GM12891 (cell line): ENCODE measurements at regions not wholly inside any gene's neighbourhood (a gene's known extent, or its start where the extent isn't known, plus 50 kb on each side); places are given as distances from the start of the nearest gene placed in this dataset.

Experiments used
- DNase-seq: peaks from one replicate; pipeline ENCODE4 v3.0.0; 2011; ENCODE audit warnings: low spot score; ENCODE audit not compliant: insufficient read length
- FAIRE-seq: peaks from 2 replicates; lab custom pipeline; 2011; peaks lifted over from hg19 to GRCh38; lab: Jason Lieb, UNC
- PAX5 ChIP-seq: IDR thresholded peaks from 2 replicates; pipeline ENCODE4 v1.6.1; 2011; ENCODE audit warnings: low read length, moderate library complexity, mild to moderate bottlenecking; ENCODE audit not compliant: insufficient read depth, severe bottlenecking
- POLR2A ChIP-seq: IDR thresholded peaks from 2 replicates; pipeline ENCODE4 v1.6.1; 2011; ENCODE audit warnings: low read depth, low read length, control low read depth
- POLR2AphosphoS5 ChIP-seq: IDR thresholded peaks from 2 replicates; pipeline ENCODE4 v1.6.1; 2011; ENCODE audit warnings: low read depth, low read length, control low read depth
- POU2F2 ChIP-seq: IDR thresholded peaks from 2 replicates; pipeline ENCODE4 v1.6.1; 2011; ENCODE audit warnings: low read depth, mild to moderate bottlenecking, control low read depth, low read length, moderate library complexity
- SPI1 ChIP-seq: IDR thresholded peaks from 2 replicates; pipeline ENCODE4 v1.6.1; 2011; ENCODE audit warnings: low read depth, low read length, control low read depth
- TAF1 ChIP-seq: IDR thresholded peaks from 2 replicates; pipeline ENCODE4 v1.6.1; 2011; ENCODE audit warnings: low read depth, low read length, control low read depth

GRCh38 chr18:40566510-40566844 lies 1388.6 kb upstream of the PIK3C3 start:
- no peak for TF ChIP-seq POLR2A
- no peak for TF ChIP-seq PAX5
- no peak for TF ChIP-seq TAF1
- no peak for TF ChIP-seq SPI1
- no peak for TF ChIP-seq POU2F2
- no peak for TF ChIP-seq POLR2AphosphoS5
- DNase-seq (no peak), FAIRE-seq (no peak)

GRCh38 chr18:40565805-40566509 lies 1389.1 kb upstream of the PIK3C3 start:
- DNase-seq = no peak
- FAIRE-seq = no peak
- TF ChIP-seq PAX5 (no peak), TAF1 (no peak), SPI1 (no peak), POLR2AphosphoS5 (no peak), POLR2A (no peak), POU2F2 (no peak)

- no peak for FAIRE-seq
- DNase-seq = no peak
- TF ChIP-seq POLR2A (no peak), PAX5 (no peak), SPI1 (no peak), POLR2AphosphoS5 (no peak), POU2F2 (no peak), TAF1 (no peak)
These were observed 1395.5 kb upstream of the PIK3C3 start for GRCh38 chr18:40559556-40559955.

DNA sequence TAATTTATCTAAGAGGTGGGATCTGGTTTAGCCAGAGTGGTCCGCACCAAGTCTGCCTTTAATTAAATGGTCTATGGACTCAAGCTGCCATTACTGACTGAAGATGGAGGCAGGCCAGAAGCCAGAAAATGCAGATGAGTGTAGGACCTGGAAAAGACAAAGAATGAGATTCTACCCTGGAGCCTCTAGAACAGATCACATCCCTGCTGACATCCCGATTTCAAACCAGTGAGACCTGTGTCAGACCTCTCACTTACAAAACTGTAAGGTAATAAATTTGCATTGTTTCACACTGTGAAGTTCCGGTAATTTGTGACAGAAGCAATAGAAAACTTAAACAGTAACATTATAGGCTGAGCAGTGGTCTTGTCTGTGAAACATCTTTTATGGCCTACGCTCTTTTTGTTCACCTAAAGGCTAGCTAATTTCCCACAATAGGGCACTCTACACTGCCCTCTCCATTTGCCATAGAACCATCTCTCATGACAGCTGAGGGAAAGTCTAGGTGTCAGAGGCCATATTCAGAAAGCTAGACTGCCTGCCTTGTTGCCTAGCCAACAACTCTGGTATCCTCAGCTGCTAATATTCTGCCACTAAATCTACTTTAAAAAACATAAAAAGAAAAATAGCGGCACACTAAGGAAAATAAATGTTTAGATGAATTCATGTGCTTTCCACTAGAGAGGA lies 1396.2 kb upstream of the PIK3C3 start:
- no peak for TF ChIP-seq TAF1
- no peak for TF ChIP-seq PAX5
- TF ChIP-seq POLR2A = no peak
- TF ChIP-seq POU2F2 = no peak
- TF ChIP-seq POLR2AphosphoS5 = no peak
- no peak for TF ChIP-seq SPI1
- FAIRE-seq = no peak
- DNase-seq = no peak

GRCh38 chr18:40555914-40556313 lies 1399.1 kb upstream of the PIK3C3 start:
- TF ChIP-seq POU2F2 (no peak), POLR2AphosphoS5 (no peak), SPI1 (no peak), TAF1 (no peak), POLR2A (no peak), PAX5 (no peak)
- FAIRE-seq = no peak
- DNase-seq = no peak

DNA sequence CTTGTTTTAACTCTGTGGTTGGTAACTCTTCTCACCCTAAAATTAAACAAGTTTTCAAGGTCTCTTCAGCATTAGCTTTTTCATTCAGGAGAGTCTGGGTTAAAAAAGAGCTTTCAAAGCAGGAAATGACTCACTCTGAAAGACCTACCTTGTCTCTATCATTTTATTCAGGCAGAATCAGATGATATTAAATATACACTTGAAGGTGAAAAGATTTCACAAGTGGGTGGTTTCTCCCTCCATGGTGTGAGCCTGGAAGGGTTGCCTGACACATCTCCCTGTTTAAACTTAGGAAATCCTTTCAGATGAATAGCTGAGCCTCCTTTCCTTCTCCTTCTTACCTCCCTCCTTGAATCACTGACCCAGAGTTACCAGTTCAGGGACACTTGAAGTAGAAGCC lies 1402.0 kb upstream of the PIK3C3 start:
- DNase-seq (no peak), FAIRE-seq (no peak)
- TF ChIP-seq POLR2A (no peak), PAX5 (no peak), SPI1 (no peak), TAF1 (no peak), POU2F2 (no peak), POLR2AphosphoS5 (no peak)

- no peak for DNase-seq
- TF ChIP-seq POLR2A (no peak), PAX5 (no peak), SPI1 (no peak), POU2F2 (no peak), POLR2AphosphoS5 (no peak), TAF1 (no peak)
- no peak for FAIRE-seq
These were observed 1408.2 kb upstream of the PIK3C3 start for GRCh38 chr18:40546875-40547274.

GRCh38 chr18:40534723-40535122 lies 1420.3 kb upstream of the PIK3C3 start:
- no peak for FAIRE-seq
- TF ChIP-seq POLR2A (no peak), POU2F2 (no peak), POLR2AphosphoS5 (no peak), PAX5 (no peak), SPI1 (no peak), TAF1 (no peak)
- DNase-seq = no peak

DNA sequence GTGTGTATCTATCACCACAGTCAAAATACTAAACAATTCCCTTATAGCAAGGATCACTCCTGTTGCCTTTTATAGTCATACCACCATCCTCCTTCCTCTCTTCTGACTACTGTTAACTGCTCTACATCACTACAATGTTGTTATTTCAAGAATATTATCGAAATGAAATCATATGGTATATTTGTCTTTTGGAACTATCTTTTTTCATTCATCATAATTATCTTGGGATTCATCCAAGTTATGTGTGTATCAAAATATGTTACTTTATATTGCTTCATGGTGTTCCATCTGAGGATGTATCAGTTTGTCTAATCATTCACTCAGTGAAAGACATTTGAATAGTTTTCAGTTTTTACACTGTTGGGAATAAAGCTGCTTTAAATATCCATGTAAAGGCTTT lies 1423.0 kb upstream of the PIK3C3 start:
- DNase-seq (no peak), FAIRE-seq (no peak)
- TF ChIP-seq POLR2A (no peak), PAX5 (no peak), POU2F2 (no peak), TAF1 (no peak), POLR2AphosphoS5 (no peak), SPI1 (no peak)
